H54 (cell line): ENCODE measurements at regions not wholly inside any gene's neighbourhood (a gene's known extent, or its start where the extent isn't known, plus 50 kb on each side); places are given as distances from the start of the nearest gene placed in this dataset.

Experiments
- DNase-seq: peaks from one replicate; pipeline ENCODE4 v3.0.0; 2011; ENCODE audit warnings: low spot score, mixed read lengths; ENCODE audit not compliant: insufficient read length
- FAIRE-seq: peaks from 3 replicates; lab custom pipeline; 2011; peaks lifted over from hg19 to GRCh38; lab: Jason Lieb, UNC
- POLR2A ChIP-seq: IDR thresholded peaks from 2 replicates; pipeline ENCODE4 v1.6.1; 2011; ENCODE audit warnings: low read depth, mild to moderate bottlenecking, low read length

DNA sequence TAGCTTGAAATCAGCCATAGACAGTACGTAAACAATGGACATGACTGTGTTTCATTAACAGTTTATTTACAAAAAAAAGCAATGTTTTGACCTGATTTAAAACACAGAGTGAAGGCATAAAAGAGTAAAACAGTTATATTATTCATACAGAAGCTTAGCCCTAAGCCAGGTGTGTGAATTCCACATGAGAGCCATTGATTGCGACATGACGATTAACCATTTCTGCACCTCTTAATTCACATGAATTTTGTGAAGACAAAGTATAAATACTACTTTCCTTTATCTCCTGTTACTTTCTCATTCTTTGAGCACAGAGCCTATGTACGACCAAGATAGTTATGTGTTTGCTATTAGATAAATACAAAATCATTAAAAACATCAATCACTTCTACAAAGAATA is 55.0 kb upstream of the MAGEB18 start:
- no peak for TF ChIP-seq POLR2A
- FAIRE-seq (no peak), DNase-seq (no peak)
